H1 (cell line): ENCODE measurements at regions not wholly inside any gene's neighbourhood (a gene's known extent, or its start where the extent isn't known, plus 50 kb on each side); places are given as distances from the start of the nearest gene placed in this dataset.
A peak's percentile ranks its signal among the peaks of the same experiment; 100 is the strongest.

Source experiments
- ASH2L ChIP-seq: fragments of 200-600, 300-600 bp; sonication (generic); IDR thresholded peaks from one replicate; pipeline ENCODE4 v1.7.1; 2017; ENCODE audit warnings: low read length
- BACH1 ChIP-seq: IDR thresholded peaks from 2 replicates; pipeline ENCODE4 v1.6.1; 2012; ENCODE audit warnings: low read length, improper control_type of control experiment
- CHD1 ChIP-seq: IDR thresholded peaks from 2 replicates; pipeline ENCODE4 v1.6.1; 2012; ENCODE audit warnings: low read depth, low read length, improper control_type of control experiment
- CTCF ChIP-seq, 3 experiments: IDR thresholded peaks; 1 replicate in 2 of 3; 2 replicates in 1 of 3; pipeline versions ENCODE4 v1.5.1 to v1.6.1; 2011; ENCODE audit warnings: low read length in 3 of 3, mild to moderate bottlenecking in 3 of 3, inconsistent platforms in 2 of 3, low read depth in 1 of 3, moderate library complexity in 1 of 3; ENCODE audit not compliant: insufficient read depth in 1 of 3; ENCODE audit errors: control extremely low read depth in 1 of 3
- E2F6 ChIP-seq: IDR thresholded peaks from 2 replicates; pipeline ENCODE4 v1.6.1; 2012; ENCODE audit warnings: inconsistent platforms
- GTF2F1 ChIP-seq: IDR thresholded peaks from 2 replicates; pipeline ENCODE4 v1.6.1; 2012; ENCODE audit warnings: low read depth, low read length, improper control_type of control experiment, borderline replicate concordance
- MAX ChIP-seq: IDR thresholded peaks from 2 replicates; pipeline ENCODE4 v1.6.1; 2012; ENCODE audit warnings: inconsistent platforms
- POLR2AphosphoS5 ChIP-seq: IDR thresholded peaks from 2 replicates; pipeline ENCODE4 v1.6.1; 2011; ENCODE audit warnings: low read depth, low read length
- SAP30 ChIP-seq: fragments of 300-600 bp; sonication (generic); IDR thresholded peaks from 2 replicates; pipeline ENCODE4 v1.7.1; 2012; ENCODE audit warnings: low read length, moderate library complexity, mild to moderate bottlenecking, inconsistent platforms; ENCODE audit not compliant: insufficient read depth, insufficient replicate concordance
- SP1 ChIP-seq: IDR thresholded peaks from 2 replicates; pipeline ENCODE4 v1.6.1; 2011; ENCODE audit warnings: low read depth, low read length
- TAF7 ChIP-seq: optimal IDR thresholded peaks from 2 replicates; pipeline ENCODE3; 2011; ENCODE audit warnings: low read depth, mild to moderate bottlenecking, inconsistent platforms, low read length, moderate library complexity, borderline replicate concordance
- TEAD4 ChIP-seq: IDR thresholded peaks from 2 replicates; pipeline ENCODE4 v1.6.1; 2012; ENCODE audit warnings: low read depth, low read length, inconsistent platforms, mixed read lengths
- USF2 ChIP-seq: IDR thresholded peaks from 2 replicates; pipeline ENCODE4 v1.6.1; 2011; ENCODE audit warnings: low read length, improper control_type of control experiment
- YY1 ChIP-seq: IDR thresholded peaks from 2 replicates; pipeline ENCODE4 v1.6.1; 2011; ENCODE audit warnings: low read depth, mild to moderate bottlenecking, low read length

- peak; percentile 75 for TF ChIP-seq ASH2L
- TF ChIP-seq YY1: no peak
- TF ChIP-seq GTF2F1: no peak
- no peak for TF ChIP-seq TAF7
- TF ChIP-seq BACH1: no peak
- TF ChIP-seq MAX: peak; percentile 93
- TF ChIP-seq SAP30: no peak
- TF ChIP-seq CTCF (IDR thresholded peaks at IDR 0.05; ENCODE audit: control extremely low read depth in 1 of 3, insufficient read depth in 1 of 3, low read depth in 1 of 3, low read length in 3 of 3): no peak
- no peak for TF ChIP-seq SP1
- no peak for TF ChIP-seq POLR2AphosphoS5
- TF ChIP-seq TEAD4: no peak
- no peak for TF ChIP-seq CHD1
- TF ChIP-seq E2F6: peak; percentile 79
- TF ChIP-seq USF2: no peak
These were observed 53.4 kb upstream of the DLK1 start (continued) for GRCh38 chr14:100673085-100673806.
